ENCODE measurements at regions not wholly inside any gene's neighbourhood (a gene's known extent, or its start where the extent isn't known, plus 50 kb on each side); places are given as distances from the start of the nearest gene placed in this dataset.

- Histone ChIP-seq H2BK5ac (ENCODE audit: low read depth, low read length, poor library complexity, severe bottlenecking) (no peak overlapping the region), H3K9ac (ENCODE audit: low read length) (no peak overlapping the region)
- 74% methylated on average over 2 of the region's 2 CpGs for WGBS
These were observed 1345.6 kb downstream of the PCDH18 start for GRCh38 chr4:136186650-136187049.

GRCh38 chr4:136183513-136183912 lies 1348.8 kb downstream of the PCDH18 start:
- Histone ChIP-seq H3K79me1 (replicated peaks; ENCODE audit: low read length, poor library complexity, severe bottlenecking) (no peaks in the 10 kb centered on the region), H3K27me3 (ENCODE audit: control insufficient read depth in 1 of 2, insufficient read depth in 1 of 2, low read length in 2 of 2) (no peaks in the 10 kb centered on the region), H2BK15ac (ENCODE audit: low read depth, poor library complexity, severe bottlenecking) (no peak overlapping the region), H2BK12ac (ENCODE audit: low read length in 2 of 2) (no peak overlapping the region), H3K4me3 (ENCODE audit: insufficient read depth in 1 of 2, low read depth in 1 of 2, low read length in 2 of 2) (no peak overlapping the region), H3K4me1 (ENCODE audit: control insufficient read depth, insufficient read depth, low read depth, low read length) (no peaks in the 10 kb centered on the region), H3K4ac (ENCODE audit: low read depth in 1 of 2, low read length in 2 of 2) (no peak overlapping the region), H3K18ac (ENCODE audit: low read depth in 1 of 2, low read length in 2 of 2) (no peak overlapping the region), H2AK5ac (ENCODE audit: low read length, severe bottlenecking) (no peak overlapping the region), H2AFZ (ENCODE audit: low read depth, low read length) (no peak overlapping the region), H3K9ac (ENCODE audit: low read length) (no peak overlapping the region), H3K9me3 (ENCODE audit: control insufficient read depth, low read length) (peaks cover 26% of the 10 kb centered on the region), H3K4me2 (ENCODE audit: low read length, poor library complexity, severe bottlenecking) (no peak overlapping the region), H4K8ac (ENCODE audit: low read length) (no peak overlapping the region), H2BK120ac (ENCODE audit: low read depth, low read length) (no peak overlapping the region), H3K23ac (ENCODE audit: low read length in 2 of 2) (no peak overlapping the region), H3K36me3 (ENCODE audit: control insufficient read depth in 1 of 2, insufficient read depth in 2 of 2, low read depth in 1 of 2, low read length in 2 of 2) (no peaks in the 10 kb centered on the region), H2BK5ac (ENCODE audit: low read depth, low read length, poor library complexity, severe bottlenecking) (no peak overlapping the region), H4K91ac (ENCODE audit: low read length) (no peak overlapping the region), H3K14ac (ENCODE audit: low read length in 2 of 2) (no peak overlapping the region), H3K27ac (ENCODE audit: low read length, poor library complexity, severe bottlenecking) (no peak overlapping the region)
- no peak for DNase-seq
- 97% methylated on average over 4 of the region's 4 CpGs for WGBS

More at GRCh38 chr4:136186650-136187049, 1345.6 kb downstream of the PCDH18 start:
- no peak overlapping the region for H3K4me3 ChIP-seq (ENCODE audit: insufficient read depth in 1 of 2, low read depth in 1 of 2, low read length in 2 of 2)
- peaks cover 19% of the 10 kb centered on the region for H3K9me3 ChIP-seq (ENCODE audit: control insufficient read depth, low read length)
- H3K18ac ChIP-seq (ENCODE audit: low read depth in 1 of 2, low read length in 2 of 2): no peak overlapping the region
- DNase-seq: no peak
- no peak overlapping the region for H3K4me2 ChIP-seq (ENCODE audit: low read length, poor library complexity, severe bottlenecking)
- H3K4me1 ChIP-seq (ENCODE audit: control insufficient read depth, insufficient read depth, low read depth, low read length): no peaks in the 10 kb centered on the region
- H2AK5ac ChIP-seq (ENCODE audit: low read length, severe bottlenecking): no peak overlapping the region
- H3K27me3 ChIP-seq (ENCODE audit: control insufficient read depth in 1 of 2, insufficient read depth in 1 of 2, low read length in 2 of 2): no peaks in the 10 kb centered on the region
- no peak overlapping the region for H3K27ac ChIP-seq (ENCODE audit: low read length, poor library complexity, severe bottlenecking)
- H2BK15ac ChIP-seq (ENCODE audit: low read depth, poor library complexity, severe bottlenecking): no peak overlapping the region
- no peaks in the 10 kb centered on the region for H3K79me1 ChIP-seq (replicated peaks; ENCODE audit: low read length, poor library complexity, severe bottlenecking)
- no peak overlapping the region for H2BK12ac ChIP-seq (ENCODE audit: low read length in 2 of 2)
- no peak overlapping the region for H3K23ac ChIP-seq (ENCODE audit: low read length in 2 of 2)
- no peak overlapping the region for H3K14ac ChIP-seq (ENCODE audit: low read length in 2 of 2)
- H3K4ac ChIP-seq (ENCODE audit: low read depth in 1 of 2, low read length in 2 of 2): no peak overlapping the region
- H4K91ac ChIP-seq (ENCODE audit: low read length): no peak overlapping the region
- H2BK120ac ChIP-seq (ENCODE audit: low read depth, low read length): no peak overlapping the region
- no peak overlapping the region for H4K8ac ChIP-seq (ENCODE audit: low read length)
- no peaks in the 10 kb centered on the region for H3K36me3 ChIP-seq (ENCODE audit: control insufficient read depth in 1 of 2, insufficient read depth in 2 of 2, low read depth in 1 of 2, low read length in 2 of 2)
- no peak overlapping the region for H2AFZ ChIP-seq (ENCODE audit: low read depth, low read length)

- Histone ChIP-seq H3K4me3 (ENCODE audit: insufficient read depth in 1 of 2, low read depth in 1 of 2, low read length in 2 of 2) (no peak overlapping the region), H3K9me3 (ENCODE audit: control insufficient read depth, low read length) (peaks cover 3% of the 10 kb centered on the region), H3K79me1 (replicated peaks; ENCODE audit: low read length, poor library complexity, severe bottlenecking) (no peaks in the 10 kb centered on the region), H3K4ac (ENCODE audit: low read depth in 1 of 2, low read length in 2 of 2) (no peak overlapping the region), H3K4me2 (ENCODE audit: low read length, poor library complexity, severe bottlenecking) (no peak overlapping the region), H3K27me3 (ENCODE audit: control insufficient read depth in 1 of 2, insufficient read depth in 1 of 2, low read length in 2 of 2) (no peaks in the 10 kb centered on the region), H3K14ac (ENCODE audit: low read length in 2 of 2) (no peak overlapping the region), H2BK5ac (ENCODE audit: low read depth, low read length, poor library complexity, severe bottlenecking) (no peak overlapping the region), H4K8ac (ENCODE audit: low read length) (no peak overlapping the region), H3K9ac (ENCODE audit: low read length) (no peak overlapping the region), H2AK5ac (ENCODE audit: low read length, severe bottlenecking) (no peak overlapping the region), H3K4me1 (ENCODE audit: control insufficient read depth, insufficient read depth, low read depth, low read length) (no peaks in the 10 kb centered on the region), H2BK120ac (ENCODE audit: low read depth, low read length) (no peak overlapping the region), H3K18ac (ENCODE audit: low read depth in 1 of 2, low read length in 2 of 2) (no peak overlapping the region), H3K36me3 (ENCODE audit: control insufficient read depth in 1 of 2, insufficient read depth in 2 of 2, low read depth in 1 of 2, low read length in 2 of 2) (no peaks in the 10 kb centered on the region), H3K23ac (ENCODE audit: low read length in 2 of 2) (no peak overlapping the region), H4K91ac (ENCODE audit: low read length) (no peak overlapping the region), H2BK15ac (ENCODE audit: low read depth, poor library complexity, severe bottlenecking) (no peak overlapping the region), H3K27ac (ENCODE audit: low read length, poor library complexity, severe bottlenecking) (no peak overlapping the region), H2AFZ (ENCODE audit: low read depth, low read length) (no peak overlapping the region), H2BK12ac (ENCODE audit: low read length in 2 of 2) (no peak overlapping the region)
- no CpG with 5 or more reads among the region's 1 CpG for WGBS
- no peak for DNase-seq
These were observed 1375.3 kb downstream of the PCDH18 start for GRCh38 chr4:136156947-136157346.

- H2BK15ac ChIP-seq (ENCODE audit: low read depth, poor library complexity, severe bottlenecking): no peak overlapping the region
- 74% methylated on average over 4 of the region's 6 CpGs for WGBS
- no peak overlapping the region for H4K91ac ChIP-seq (ENCODE audit: low read length)
- H3K4me2 ChIP-seq (ENCODE audit: low read length, poor library complexity, severe bottlenecking): no peak overlapping the region
- DNase-seq: no peak
- no peaks in the 10 kb centered on the region for H3K27me3 ChIP-seq (ENCODE audit: control insufficient read depth in 1 of 2, insufficient read depth in 1 of 2, low read length in 2 of 2)
- H3K27ac ChIP-seq (ENCODE audit: low read length, poor library complexity, severe bottlenecking): no peak overlapping the region
- no peak overlapping the region for H3K14ac ChIP-seq (ENCODE audit: low read length in 2 of 2)
- H3K4me3 ChIP-seq (ENCODE audit: insufficient read depth in 1 of 2, low read depth in 1 of 2, low read length in 2 of 2): no peak overlapping the region
- no peak overlapping the region for H2AFZ ChIP-seq (ENCODE audit: low read depth, low read length)
- no peak overlapping the region for H2AK5ac ChIP-seq (ENCODE audit: low read length, severe bottlenecking)
- H3K4me1 ChIP-seq (ENCODE audit: control insufficient read depth, insufficient read depth, low read depth, low read length): no peaks in the 10 kb centered on the region
- H2BK5ac ChIP-seq (ENCODE audit: low read depth, low read length, poor library complexity, severe bottlenecking): no peak overlapping the region
- H3K9ac ChIP-seq (ENCODE audit: low read length): no peak overlapping the region
- H3K23ac ChIP-seq (ENCODE audit: low read length in 2 of 2): no peak overlapping the region
- no peak overlapping the region for H2BK12ac ChIP-seq (ENCODE audit: low read length in 2 of 2)
- no peak overlapping the region for H3K18ac ChIP-seq (ENCODE audit: low read depth in 1 of 2, low read length in 2 of 2)
- H3K9me3 ChIP-seq (ENCODE audit: control insufficient read depth, low read length): peaks cover 4% of the 10 kb centered on the region
- H2BK120ac ChIP-seq (ENCODE audit: low read depth, low read length): no peak overlapping the region
- no peak overlapping the region for H3K4ac ChIP-seq (ENCODE audit: low read depth in 1 of 2, low read length in 2 of 2)
- H3K79me1 ChIP-seq (replicated peaks; ENCODE audit: low read length, poor library complexity, severe bottlenecking): no peaks in the 10 kb centered on the region
- H3K36me3 ChIP-seq (ENCODE audit: control insufficient read depth in 1 of 2, insufficient read depth in 2 of 2, low read depth in 1 of 2, low read length in 2 of 2): no peaks in the 10 kb centered on the region
- no peak overlapping the region for H4K8ac ChIP-seq (ENCODE audit: low read length)
These were observed 1382.2 kb downstream of the PCDH18 start for GRCh38 chr4:136150046-136150445.
